Hepatocyte (in vitro differentiated cells): ENCODE measurements at regions not wholly inside any gene's neighbourhood (a gene's known extent, or its start where the extent isn't known, plus 50 kb on each side); places are given as distances from the start of the nearest gene placed in this dataset.

ENCODE experiments used
- DNase-seq: peaks from one replicate; pipeline ENCODE4 v3.0.0-alpha.2; 2016; ENCODE audit warnings: low spot score
- H2AFZ ChIP-seq: fragments of 200-600 bp; sonication (generic); 2 replicates; pipeline ENCODE4 v1.6.0; 2016; ENCODE audit warnings: antibody characterized with exemption, mild to moderate bottlenecking
- H3K27ac ChIP-seq: fragments of 200-600 bp; sonication (generic); 2 replicates; pipeline ENCODE4 v1.5.1; 2016; ENCODE audit warnings: mild to moderate bottlenecking
- H3K27me3 ChIP-seq: fragments of 200-600 bp; sonication (generic); 2 replicates; pipeline ENCODE4 v1.6.1; 2016
- H3K36me3 ChIP-seq: fragments of 200-600 bp; sonication (generic); replicated peaks from 2 replicates; pipeline ENCODE4 v1.5.1; 2016; ENCODE audit warnings: low read depth; ENCODE audit not compliant: insufficient read depth
- H3K4me1 ChIP-seq: fragments of 200-600 bp; sonication (generic); 2 replicates; pipeline ENCODE4 v1.5.1; 2016; ENCODE audit warnings: mild to moderate bottlenecking, moderate library complexity; ENCODE audit not compliant: insufficient read depth
- H3K4me2 ChIP-seq: fragments of 200-600 bp; sonication (generic); 2 replicates; pipeline ENCODE4 v1.6.0; 2016
- H3K4me3 ChIP-seq: fragments of 200-600 bp; sonication (generic); 2 replicates; pipeline ENCODE4 v1.5.1; 2016; ENCODE audit warnings: mild to moderate bottlenecking
- H3K79me2 ChIP-seq: fragments of 200-600 bp; sonication (generic); 2 replicates; pipeline ENCODE4 v1.6.0; 2017; ENCODE audit warnings: mild to moderate bottlenecking
- H3K9me2 ChIP-seq: fragments of 200-600 bp; sonication (generic); replicated peaks from 2 replicates; pipeline ENCODE4 v1.6.0; 2017; ENCODE audit warnings: mild to moderate bottlenecking; ENCODE audit not compliant: insufficient read depth
- H3K9me3 ChIP-seq: fragments of 200-600 bp; sonication (generic); 2 replicates; pipeline ENCODE4 v1.5.1; 2016; ENCODE audit warnings: low read depth, mild to moderate bottlenecking
- H4K20me1 ChIP-seq: fragments of 200-600 bp; sonication (generic); 2 replicates; pipeline ENCODE4 v1.6.0; 2016; ENCODE audit warnings: mild to moderate bottlenecking; ENCODE audit not compliant: insufficient read depth, poor library complexity, severe bottlenecking
- CTCF ChIP-seq: fragments of 200-600 bp; sonication (generic); IDR thresholded peaks from 2 replicates; pipeline ENCODE4 v1.5.1; 2016; ENCODE audit warnings: antibody characterized with exemption, mild to moderate bottlenecking; ENCODE audit not compliant: poor library complexity
- EZH2 ChIP-seq: fragments of 200-600 bp; sonication (generic); IDR thresholded peaks from 2 replicates; pipeline ENCODE4 v1.6.1; 2016; ENCODE audit warnings: antibody characterized with exemption, mild to moderate bottlenecking, borderline replicate concordance
- EZH2phosphoT487 ChIP-seq: fragments of 200-600 bp; sonication (generic); IDR thresholded peaks from one replicate; pipeline ENCODE4 v1.6.1; 2018; ENCODE audit warnings: antibody characterized with exemption, mild to moderate bottlenecking, low read depth, moderate library complexity; ENCODE audit not compliant: unreplicated experiment, severe bottlenecking
- whole genome bisulfite sequencing: methylation state at CpG from one replicate; pipeline ENCODE4 v1.1.6; 2016; ENCODE audit warnings: low lambda C conversion rate; ENCODE audit errors: missing lambda C conversion rate; 5-methylcytosine and 5-hydroxymethylcytosine counted together

DNA sequence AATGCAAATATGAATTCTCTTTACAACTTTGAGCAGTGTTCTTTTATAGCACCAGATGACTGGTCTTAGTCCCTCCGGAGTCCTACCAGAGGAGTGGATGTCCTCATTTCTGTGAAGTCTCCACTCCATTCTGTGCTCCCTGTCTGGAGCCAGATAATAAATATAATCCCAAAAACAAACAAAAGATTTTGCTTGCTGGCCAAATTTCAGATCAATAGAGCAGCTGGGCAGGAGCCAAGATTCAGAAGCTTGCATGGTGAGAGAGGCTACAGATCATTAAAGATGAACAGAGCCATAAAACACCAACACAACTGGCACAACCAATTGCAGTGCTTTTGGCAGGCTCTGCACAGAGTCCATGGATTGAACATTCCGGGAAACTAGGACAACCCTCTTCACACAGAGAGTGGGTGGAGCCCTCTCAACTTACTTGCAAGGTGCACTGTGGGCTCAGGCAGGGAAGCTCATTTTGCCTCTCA lies 231.5 kb upstream of the SNX7 start:
- Histone ChIP-seq H3K4me3 (no peak overlapping the region), H3K27ac (no peak overlapping the region), H3K9me2 (no peaks in the 10 kb centered on the region), H3K27me3 (no peaks in the 10 kb centered on the region), H4K20me1 (no peaks in the 10 kb centered on the region), H2AFZ (no peak overlapping the region), H3K4me2 (no peak overlapping the region), H3K79me2 (no peaks in the 10 kb centered on the region), H3K4me1 (no peaks in the 10 kb centered on the region), H3K36me3 (no peaks in the 10 kb centered on the region), H3K9me3 (no peaks in the 10 kb centered on the region)
- DNase-seq = peak; percentile 17
- 28% methylated on average over 2 of the region's 2 CpGs for WGBS
- TF ChIP-seq EZH2 = no peak
- no peak for TF ChIP-seq CTCF
- no peak for TF ChIP-seq EZH2phosphoT487

GRCh38 chr1:98428864-98429263 lies 232.7 kb upstream of the SNX7 start:
- Histone ChIP-seq H3K36me3 (no peaks in the 10 kb centered on the region), H3K4me2 (no peak overlapping the region), H3K4me3 (no peak overlapping the region), H3K9me3 (no peaks in the 10 kb centered on the region), H3K4me1 (no peaks in the 10 kb centered on the region), H2AFZ (no peak overlapping the region), H4K20me1 (no peaks in the 10 kb centered on the region), H3K9me2 (no peaks in the 10 kb centered on the region), H3K27me3 (no peaks in the 10 kb centered on the region), H3K79me2 (no peaks in the 10 kb centered on the region), H3K27ac (no peak overlapping the region)
- DNase-seq = no peak
- no peak for TF ChIP-seq EZH2phosphoT487
- TF ChIP-seq EZH2 = no peak
- TF ChIP-seq CTCF = no peak
- 94% methylated on average over 3 of the region's 3 CpGs for WGBS

DNA sequence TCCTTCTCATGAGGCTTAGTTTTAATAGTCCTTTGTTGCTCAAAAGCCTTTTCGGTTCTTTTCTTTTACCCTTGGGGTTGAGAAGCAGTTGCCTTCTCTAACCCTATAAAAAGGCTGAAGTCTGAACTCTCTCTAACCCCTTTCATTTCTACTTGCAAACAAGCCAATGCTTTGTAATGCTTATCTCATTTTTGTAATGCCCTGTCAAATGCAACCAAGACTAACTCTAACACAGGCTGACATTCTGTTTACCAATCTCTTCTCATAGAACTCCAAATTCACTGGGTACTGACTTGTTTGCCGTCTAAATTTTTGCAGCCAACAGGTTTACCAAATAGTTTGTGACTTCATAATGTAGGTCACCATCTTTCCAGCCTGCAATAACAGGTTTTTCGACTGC lies 233.9 kb upstream of the SNX7 start:
- H3K36me3 ChIP-seq = no peaks in the 10 kb centered on the region
- H3K9me3 ChIP-seq = no peaks in the 10 kb centered on the region
- H4K20me1 ChIP-seq = no peaks in the 10 kb centered on the region
- H3K4me1 ChIP-seq = no peaks in the 10 kb centered on the region
- no peaks in the 10 kb centered on the region for H3K79me2 ChIP-seq
- no peak for DNase-seq
- H3K27ac ChIP-seq = no peak overlapping the region
- H3K4me2 ChIP-seq = no peak overlapping the region
- TF ChIP-seq EZH2 (no peak), EZH2phosphoT487 (no peak), CTCF (no peak)
- H3K9me2 ChIP-seq = no peaks in the 10 kb centered on the region
- no peak overlapping the region for H2AFZ ChIP-seq
- no peaks in the 10 kb centered on the region for H3K27me3 ChIP-seq
- no peak overlapping the region for H3K4me3 ChIP-seq
- WGBS = 40% methylated on average over 3 of the region's 3 CpGs

GRCh38 chr1:98426092-98426491 lies 235.4 kb upstream of the SNX7 start:
- DNase-seq = no peak

More at GRCh38 chr1:98426092-98426491, 235.4 kb upstream of the SNX7 start:
- no peaks in the 10 kb centered on the region for H3K9me3 ChIP-seq
- no peak for TF ChIP-seq EZH2phosphoT487
- TF ChIP-seq CTCF = no peak
- no peak for TF ChIP-seq EZH2
- no peak overlapping the region for H3K4me3 ChIP-seq
- H3K27me3 ChIP-seq = no peaks in the 10 kb centered on the region
- H3K36me3 ChIP-seq = no peaks in the 10 kb centered on the region
- no peak overlapping the region for H3K4me2 ChIP-seq
- H3K27ac ChIP-seq = no peak overlapping the region
- no peaks in the 10 kb centered on the region for H3K79me2 ChIP-seq
- no peaks in the 10 kb centered on the region for H3K4me1 ChIP-seq
- no peak overlapping the region for H2AFZ ChIP-seq
- H3K9me2 ChIP-seq = no peaks in the 10 kb centered on the region
- 84% methylated on average over 4 of the region's 4 CpGs for WGBS
- no peaks in the 10 kb centered on the region for H4K20me1 ChIP-seq
